Renal cortical epithelial cell (primary cell): ENCODE measurements at regions not wholly inside any gene's neighbourhood (a gene's known extent, or its start where the extent isn't known, plus 50 kb on each side); places are given as distances from the start of the nearest gene placed in this dataset.

Source experiments
- DNase-seq: peaks from one replicate; pipeline ENCODE4 v3.0.0-alpha.2; 2011; ENCODE audit warnings: low read depth

DNA sequence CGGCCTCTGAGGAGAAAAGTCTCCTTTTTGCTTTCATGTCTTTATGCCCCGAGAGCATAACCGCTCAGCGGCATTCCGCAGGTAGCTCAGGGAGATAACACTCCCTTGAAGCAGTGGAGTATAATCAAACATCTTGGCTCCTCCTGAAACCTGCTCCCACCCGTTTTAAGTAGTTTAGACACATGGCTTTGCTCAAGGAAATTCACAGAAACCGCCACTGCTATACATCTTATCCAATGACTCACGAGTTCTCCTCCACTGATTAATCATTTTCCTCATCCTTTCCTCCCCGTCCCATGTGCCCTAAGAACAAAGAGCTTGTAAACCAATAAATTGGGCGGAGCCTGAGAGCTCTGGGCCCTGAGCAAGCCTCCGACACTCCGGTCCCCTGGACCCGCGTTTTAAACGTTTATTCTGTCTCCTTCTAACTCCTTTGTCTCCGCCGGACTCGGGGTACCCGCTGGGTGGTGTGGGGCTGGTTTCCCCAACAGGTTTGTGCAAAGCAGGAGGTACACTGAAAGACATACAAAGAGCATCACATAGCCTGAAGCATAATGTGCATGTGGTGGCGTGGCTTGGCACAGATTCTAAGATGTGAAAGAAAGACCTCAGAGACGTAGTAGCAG is 401.2 kb downstream of the TLL1 start:
- DNase-seq, result no peak

GRCh38 chr4:166274775-166275174 is 401.7 kb downstream of the TLL1 start:
- DNase-seq, result no peak

- no peak for DNase-seq
Measured at GRCh38 chr4:166277401-166277800, 404.4 kb downstream of the TLL1 start.

DNA sequence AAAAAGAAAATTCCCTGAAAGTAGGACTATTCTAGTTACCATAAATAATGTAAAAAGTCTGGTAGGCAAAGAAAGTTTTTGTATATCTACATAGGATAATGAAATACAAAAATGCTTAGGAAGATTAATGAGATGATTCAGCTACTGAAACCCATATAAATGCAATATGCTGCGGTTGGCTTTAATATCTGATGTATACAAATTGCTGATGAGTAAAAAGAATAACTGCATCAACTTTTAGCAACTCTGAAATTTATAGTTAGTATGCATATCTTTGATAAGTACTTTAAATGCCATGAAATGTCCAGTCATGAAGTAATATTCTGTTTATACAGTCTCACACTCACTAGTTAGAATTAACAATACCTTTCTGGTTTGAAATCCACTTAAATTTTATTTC is 404.8 kb downstream of the TLL1 start:
- no peak for DNase-seq

GRCh38 chr4:166279261-166279660 is 406.2 kb downstream of the TLL1 start:
- no peak for DNase-seq

DNA sequence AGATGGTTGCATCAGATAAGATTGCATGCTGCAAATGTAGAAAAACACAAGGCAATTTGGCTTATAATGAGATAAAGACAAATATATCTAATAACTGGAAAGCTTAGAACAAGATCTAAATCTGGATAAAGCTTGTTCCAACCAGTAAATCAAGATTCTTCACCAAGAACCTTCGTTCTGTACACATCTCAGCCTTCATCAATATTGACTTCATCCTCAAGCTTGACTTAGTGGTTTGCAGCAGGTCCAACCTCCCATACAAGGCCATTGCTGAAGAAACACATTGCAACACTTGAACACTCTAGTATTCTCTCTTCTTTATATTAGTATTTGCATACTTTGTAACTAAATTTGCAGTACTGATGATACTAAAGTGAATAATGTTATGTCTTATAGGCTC is 407.6 kb downstream of the TLL1 start:
- DNase-seq, result no peak

- no peak for DNase-seq
Measured at GRCh38 chr4:166282081-166282770, 409.2 kb downstream of the TLL1 start.

DNA sequence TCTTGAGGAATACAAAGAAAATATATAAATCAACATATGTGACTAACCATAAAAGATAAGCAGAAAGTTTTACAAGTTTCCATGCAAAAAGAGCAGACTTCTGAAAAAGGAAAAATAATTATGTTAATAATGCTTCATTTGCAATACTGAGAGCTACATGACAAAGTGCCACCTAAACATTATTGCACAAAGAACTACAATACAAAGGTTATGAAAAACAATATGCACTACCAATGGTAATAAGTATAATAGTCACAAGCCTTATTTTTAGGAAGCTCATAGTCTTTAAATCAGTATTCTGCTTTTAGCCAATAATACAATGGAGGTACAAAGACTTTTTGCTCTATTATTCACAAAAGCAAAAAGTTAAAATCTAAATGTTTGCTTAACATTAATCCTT is 411.2 kb downstream of the TLL1 start:
- no peak for DNase-seq

- DNase-seq, result no peak
Measured at GRCh38 chr4:166290426-166290825, 417.4 kb downstream of the TLL1 start.

- no peak for DNase-seq
Measured at GRCh38 chr4:166293556-166293955, 420.5 kb downstream of the TLL1 start.

DNA sequence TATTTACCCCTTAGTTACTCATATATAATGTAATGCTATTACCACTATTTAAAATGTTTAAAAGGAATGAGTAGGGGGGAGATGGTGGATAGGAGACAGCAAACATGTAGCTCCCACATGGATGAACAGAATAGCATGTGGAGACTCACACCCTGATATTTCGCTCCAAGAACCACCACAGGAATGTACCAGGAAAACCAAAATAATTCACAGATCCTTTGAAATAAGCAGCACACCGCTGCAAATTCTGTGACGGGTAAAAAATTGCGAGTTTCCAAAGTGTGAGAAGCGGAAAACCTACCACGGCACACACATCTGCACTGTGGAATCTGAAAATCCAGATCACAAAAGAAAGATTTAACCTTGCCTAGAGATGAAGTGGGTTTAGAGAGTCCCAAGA is 428.2 kb downstream of the TLL1 start:
- DNase-seq, result no peak

DNA sequence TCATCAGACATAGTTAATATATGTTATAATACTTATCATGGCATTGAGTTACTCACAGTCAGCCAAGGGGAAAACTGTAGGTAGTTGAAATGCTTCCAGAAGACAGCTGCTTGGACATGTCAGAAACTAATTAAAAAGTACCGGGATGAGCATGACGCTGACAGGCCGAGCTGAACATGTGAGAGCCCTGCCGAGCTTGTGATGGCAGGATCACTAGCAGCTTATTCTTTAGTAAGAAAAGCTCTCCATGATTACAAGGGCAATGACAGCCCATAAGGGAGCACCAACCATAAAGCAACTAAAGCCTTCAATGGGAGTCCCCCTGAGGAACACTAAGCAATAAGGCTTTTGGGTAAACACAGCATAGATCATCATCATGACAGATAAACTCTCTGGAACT is 435.6 kb downstream of the TLL1 start:
- DNase-seq, result no peak

DNA sequence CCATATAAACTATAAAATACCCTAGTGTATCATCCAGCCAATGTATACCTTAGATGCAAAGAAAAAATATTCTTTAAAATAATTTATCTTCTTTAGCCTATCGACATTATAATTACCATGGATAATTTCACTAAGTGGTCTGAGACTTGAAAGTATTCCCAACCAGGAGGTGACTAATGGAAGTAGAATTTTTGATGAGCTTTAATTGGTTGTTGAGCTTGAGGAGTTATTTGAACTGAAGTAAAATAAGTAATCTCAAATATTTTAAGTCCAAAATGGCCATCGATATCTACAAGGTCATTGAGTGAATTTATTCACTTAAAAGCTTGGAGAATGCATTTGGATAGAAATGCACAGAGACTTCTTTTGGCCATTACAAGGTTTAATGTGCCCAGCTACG is 436.2 kb downstream of the TLL1 start:
- no peak for DNase-seq

GRCh38 chr4:166311169-166311568 is 438.1 kb downstream of the TLL1 start:
- DNase-seq, result no peak

DNA sequence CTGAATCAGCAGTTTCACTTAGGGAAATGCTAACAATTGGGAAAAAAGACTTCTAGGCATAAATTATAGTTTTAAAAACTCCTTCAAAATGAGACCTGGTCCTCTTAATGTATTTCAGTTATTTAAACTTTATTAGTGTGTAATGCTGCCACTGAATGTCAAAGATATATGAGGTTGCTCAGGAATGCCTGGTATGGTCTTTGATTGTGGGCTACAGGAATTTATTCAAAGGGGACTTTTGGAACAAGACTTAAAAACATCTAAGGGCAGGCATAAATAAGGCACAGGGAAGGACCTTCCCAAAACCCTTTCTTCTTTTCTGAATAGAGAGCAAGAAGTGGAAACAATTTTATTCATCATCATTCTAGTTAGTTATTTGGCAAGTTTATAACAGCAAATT is 439.1 kb downstream of the TLL1 start:
- peak; percentile 29 for DNase-seq

- DNase-seq, result no peak
Measured at GRCh38 chr4:166314902-166315301, 441.9 kb downstream of the TLL1 start.

- no peak for DNase-seq
Measured at GRCh38 chr4:166315721-166316467, 442.9 kb downstream of the TLL1 start.

GRCh38 chr4:166318810-166319525 is 445.9 kb downstream of the TLL1 start:
- peak; percentile 66 for DNase-seq

- DNase-seq, result no peak
Measured at GRCh38 chr4:166323250-166323649, 450.2 kb downstream of the TLL1 start.

GRCh38 chr4:166324321-166324720 is 451.3 kb downstream of the TLL1 start:
- peak; percentile 11 for DNase-seq

- no peak for DNase-seq
Measured at GRCh38 chr4:166335256-166335938, 462.4 kb downstream of the TLL1 start.

DNA sequence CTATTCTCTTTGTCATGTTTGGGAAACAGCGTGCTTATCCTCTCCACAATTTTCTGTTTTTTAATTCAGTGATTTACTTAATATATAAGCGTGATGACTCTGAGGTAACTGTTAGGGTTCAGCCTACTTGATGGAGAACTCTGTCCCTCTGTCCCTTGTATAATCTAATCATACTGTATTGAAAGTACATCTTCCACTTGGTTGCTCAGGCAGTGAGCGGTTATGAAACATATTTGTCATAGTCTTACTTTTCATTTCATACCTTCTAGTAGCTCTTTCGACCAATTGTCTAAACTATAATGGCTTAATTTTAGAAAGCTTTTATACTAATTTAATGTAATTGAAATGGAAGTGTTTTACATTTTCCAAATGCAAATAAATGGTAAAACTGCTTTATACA is 469.0 kb downstream of the TLL1 start:
- no peak for DNase-seq
